ENCODE measurements at regions not wholly inside any gene's neighbourhood (a gene's known extent, or its start where the extent isn't known, plus 50 kb on each side); places are given as distances from the start of the nearest gene placed in this dataset.

- no peak for TF ChIP-seq CTCF (IDR thresholded peaks at IDR 0.05; ENCODE audit: low read length)
- no peak for TF ChIP-seq EZH2 (IDR thresholded peaks at IDR 0.05; ENCODE audit: borderline replicate concordance, low read length)
These were observed 1723.3 kb downstream of the EFNA5 start for GRCh38 chr5:105947461-105947860.
